Epidermal melanocyte (primary cell): ENCODE measurements at regions not wholly inside any gene's neighbourhood (a gene's known extent, or its start where the extent isn't known, plus 50 kb on each side); places are given as distances from the start of the nearest gene placed in this dataset.

Source experiments
- DNase-seq: peaks from one replicate; pipeline ENCODE4 v3.0.0; 2011; ENCODE audit warnings: low spot score; ENCODE audit not compliant: insufficient read length

DNA sequence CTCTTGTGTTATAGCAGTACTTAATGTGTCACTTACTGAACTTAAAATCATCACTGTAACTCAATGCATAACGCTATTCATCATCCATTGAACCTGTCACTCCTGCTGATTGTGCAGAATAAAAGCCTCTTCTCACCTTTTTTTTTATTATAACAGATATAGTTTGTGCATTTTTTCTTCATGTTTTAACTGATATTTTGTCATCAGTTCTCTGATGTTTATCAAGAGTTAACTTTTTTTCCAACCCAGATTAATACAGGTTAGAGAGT is 100.4 kb downstream of the SLIT2 start:
- no peak for DNase-seq

DNA sequence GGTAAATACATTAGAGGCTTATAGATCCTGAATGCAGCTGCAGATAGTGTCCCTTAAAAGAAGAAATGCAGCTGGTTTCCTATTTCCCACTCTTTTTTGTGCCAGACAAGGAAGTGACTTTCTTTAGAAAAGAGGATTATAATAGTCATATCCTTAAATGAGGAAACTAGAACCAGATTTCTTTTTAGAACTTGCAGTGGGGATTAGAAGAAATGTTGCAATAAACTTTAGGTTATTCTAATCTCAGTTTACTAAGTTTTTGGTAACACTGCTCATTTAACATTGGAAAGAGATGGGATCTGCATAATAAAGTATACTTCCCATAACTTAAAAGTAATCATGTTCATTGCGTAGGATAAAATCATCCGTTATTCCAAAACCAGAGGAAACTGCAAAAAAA is 101.9 kb downstream of the SLIT2 start:
- DNase-seq: no peak

DNA sequence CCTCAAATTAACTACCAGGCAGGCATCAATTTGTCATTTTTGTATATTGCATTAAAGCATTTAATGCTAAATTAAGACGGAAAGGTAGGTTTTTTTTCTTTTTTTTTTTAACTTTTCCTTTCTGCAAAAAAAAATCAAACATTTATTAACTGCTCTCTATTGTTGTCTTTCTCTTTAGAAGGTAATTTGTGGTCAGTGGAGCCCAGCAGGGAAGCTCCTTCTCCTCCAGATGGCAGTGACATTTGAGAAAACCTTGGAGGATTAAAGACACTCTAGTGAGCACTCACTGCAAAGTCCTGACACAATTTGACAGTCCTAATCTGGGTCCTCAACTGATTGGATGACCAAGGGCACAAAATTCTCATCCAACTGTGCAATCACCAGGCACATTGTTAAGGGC is 102.4 kb downstream of the SLIT2 start:
- DNase-seq: no peak

DNA sequence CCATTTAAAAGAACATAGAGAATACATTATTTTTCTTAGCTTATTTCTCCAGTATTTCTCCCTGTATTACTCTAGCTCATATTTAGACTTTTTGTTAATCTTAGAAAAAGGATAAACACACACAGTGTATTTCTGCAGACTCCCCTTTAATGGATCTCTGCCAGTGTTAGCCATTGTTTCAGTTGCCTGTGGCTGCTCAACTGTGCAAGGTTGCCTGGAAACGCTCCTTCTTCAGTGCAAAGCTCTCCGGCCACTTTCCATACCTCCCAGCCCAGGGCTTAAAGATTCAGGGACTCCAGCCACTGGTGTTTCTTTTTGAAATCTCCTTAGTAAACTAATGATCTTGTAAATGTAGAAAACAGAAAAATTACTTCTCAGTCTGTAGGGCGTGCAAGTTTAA is 104.9 kb downstream of the SLIT2 start:
- DNase-seq: no peak

DNA sequence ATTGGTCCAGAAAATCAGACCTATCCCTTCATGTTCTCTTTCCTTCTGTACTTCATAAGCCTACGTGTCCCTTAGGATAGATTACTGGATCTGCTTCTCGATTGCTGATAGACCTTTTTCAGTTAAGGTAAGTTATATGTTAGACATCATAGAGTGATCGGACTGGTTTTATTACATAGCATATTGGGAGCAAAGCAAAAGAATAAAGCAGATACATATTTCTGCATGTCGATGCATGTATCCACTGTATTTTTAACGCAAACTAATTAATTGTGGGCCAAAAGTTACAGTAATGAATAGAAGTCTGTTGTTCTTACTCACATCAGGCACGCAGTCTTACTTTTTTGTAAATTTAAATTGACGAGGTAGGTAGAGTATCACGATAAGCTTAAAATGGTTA is 106.4 kb downstream of the SLIT2 start:
- no peak for DNase-seq

DNA sequence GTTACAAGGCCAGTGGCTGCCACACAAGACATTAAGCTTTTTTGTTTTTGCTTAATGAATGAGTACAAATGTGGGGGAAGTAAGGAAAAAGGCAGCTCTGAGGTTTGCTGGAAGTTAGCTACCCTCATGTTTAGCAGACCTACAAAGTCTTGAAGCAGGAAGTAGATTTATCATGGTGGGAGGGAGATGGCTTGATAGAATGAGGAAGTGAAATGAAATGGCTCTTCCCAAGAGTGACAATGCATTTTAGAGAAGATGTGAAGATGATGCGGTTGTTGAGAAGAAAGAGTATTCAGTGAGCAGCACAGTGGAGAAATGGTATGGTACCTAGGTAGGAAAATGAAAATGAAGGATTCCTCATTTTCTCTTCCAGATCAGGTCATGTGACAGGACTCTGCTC is 108.0 kb downstream of the SLIT2 start:
- DNase-seq: no peak

DNA sequence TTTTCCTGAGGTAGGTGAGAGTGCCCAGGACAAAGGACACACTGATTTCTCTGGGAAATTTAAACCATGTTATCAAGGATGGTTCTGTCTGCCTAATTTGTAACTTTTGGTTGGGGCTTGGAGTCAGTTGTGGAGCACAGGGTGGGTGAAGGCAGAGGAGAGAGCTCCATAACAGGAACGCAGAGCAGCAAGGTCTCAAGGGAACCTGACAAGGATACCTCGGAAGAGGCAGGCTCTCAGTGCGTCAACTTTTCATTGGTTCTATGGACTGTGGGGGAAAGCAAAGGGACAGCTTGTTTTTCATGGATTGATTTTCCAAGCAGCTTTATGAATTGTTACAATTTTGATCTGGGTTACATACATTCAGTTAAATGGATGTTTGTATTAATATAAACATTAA is 110.4 kb downstream of the SLIT2 start:
- DNase-seq: no peak

DNA sequence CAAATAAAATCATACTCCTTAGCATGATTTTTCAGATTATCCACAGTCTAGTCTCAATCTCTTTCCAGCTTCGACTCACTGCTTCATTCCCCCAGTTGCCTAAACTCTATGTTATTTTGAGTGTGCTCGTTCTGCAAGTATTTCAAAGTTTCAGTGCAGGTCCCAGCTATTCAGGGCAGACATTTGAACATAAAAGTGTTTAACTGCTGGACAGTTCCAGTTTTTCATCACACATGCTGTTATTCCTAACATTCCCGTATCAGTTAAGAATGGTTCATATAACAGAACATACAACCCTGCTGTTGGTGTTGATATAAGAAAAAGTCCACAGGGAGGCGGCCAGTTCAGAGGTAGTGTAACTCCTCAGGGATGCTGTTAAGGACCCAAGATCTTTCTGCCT is 113.3 kb downstream of the SLIT2 start:
- DNase-seq: no peak

DNA sequence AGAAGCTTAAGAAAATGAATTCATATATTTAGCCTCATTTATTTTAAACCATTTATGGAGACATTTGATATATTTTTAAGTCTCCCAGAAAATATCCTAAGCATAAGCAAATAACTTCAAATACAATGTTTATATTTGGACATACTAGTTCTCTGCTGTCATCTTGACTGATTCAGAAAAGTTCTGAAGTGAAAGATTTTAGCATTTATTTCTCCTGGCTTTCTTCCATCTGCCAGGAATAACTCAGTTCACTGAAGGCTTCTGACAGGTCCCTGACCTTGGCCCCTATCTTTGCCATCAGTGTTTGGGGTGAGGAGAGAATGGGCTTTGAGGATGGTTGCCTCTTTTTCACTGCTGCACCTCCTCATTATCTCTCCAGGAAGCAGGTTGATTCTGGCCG is 115.7 kb downstream of the SLIT2 start:
- DNase-seq: no peak

DNA sequence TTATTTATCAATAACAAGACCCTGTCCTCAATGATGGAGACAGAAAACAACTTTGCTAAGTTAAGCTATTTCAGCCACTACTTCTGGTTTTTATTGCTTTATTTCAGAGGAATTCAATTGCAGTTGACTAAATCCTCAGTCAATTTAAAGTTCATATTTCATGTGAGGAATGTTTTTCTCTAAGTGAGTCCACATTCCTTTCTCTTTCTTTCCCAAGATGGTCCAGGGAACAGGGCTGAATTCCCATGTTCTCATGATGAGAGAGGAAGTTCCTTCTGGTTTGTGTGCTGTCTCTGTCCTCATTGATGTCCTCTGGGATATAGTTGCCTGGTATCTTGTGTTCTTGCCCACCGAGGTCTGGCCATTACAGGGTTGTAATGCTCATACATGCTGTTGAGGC is 117.2 kb downstream of the SLIT2 start:
- DNase-seq: no peak

DNA sequence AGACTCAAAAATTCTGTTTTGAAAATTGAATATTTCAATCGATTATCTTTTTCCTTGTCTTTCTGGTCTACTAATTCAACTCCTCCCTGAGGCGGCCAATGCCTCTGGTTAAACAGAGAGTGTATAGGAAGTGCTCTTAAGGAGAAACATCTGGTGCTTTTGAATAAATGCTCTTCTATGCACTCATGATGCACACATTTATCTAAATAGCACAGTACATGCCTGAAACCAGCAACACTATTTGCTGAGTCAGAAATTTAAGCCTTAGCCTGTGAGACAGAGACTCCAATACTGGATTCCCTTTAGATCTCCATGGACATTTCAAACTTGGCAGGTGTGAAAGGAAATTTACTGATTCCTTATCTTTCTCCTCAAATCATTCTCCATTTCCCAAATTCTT is 118.6 kb downstream of the SLIT2 start:
- no peak for DNase-seq

DNA sequence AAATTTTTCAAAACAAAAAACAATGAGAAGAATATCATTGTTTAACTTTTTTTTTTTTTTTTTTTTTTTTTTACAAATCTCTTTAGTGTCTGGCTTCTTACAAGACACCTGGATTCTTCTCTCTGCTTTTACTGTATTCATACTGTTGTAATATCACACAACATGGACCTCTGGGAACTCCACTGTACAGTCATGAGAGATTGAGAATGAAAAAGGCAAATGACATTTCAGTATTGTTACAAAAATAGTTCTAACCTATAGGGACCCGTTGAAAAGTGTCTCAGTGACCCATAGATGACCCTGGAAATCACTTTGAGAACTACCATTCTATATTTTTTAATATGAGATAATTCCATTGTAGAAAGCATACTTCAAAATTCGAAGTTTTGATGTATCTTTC is 124.4 kb downstream of the SLIT2 start:
- DNase-seq: no peak

DNA sequence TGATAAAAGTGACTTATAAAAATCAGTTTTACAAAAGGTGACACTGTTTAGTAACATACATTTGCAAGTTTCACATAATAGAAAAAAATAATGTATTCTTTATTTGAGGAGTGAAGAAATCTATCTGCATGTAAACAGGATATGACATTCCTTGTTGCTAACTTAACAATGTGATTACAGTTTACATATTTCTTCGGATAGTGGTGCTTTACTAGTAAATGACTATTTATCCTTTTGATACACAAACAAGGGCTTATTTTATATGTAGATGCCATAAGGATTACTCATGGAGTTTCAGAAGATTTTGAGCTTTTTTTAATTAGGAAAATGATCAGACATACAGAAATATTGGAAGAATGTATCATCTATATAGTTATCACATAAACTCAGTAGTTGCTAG is 126.5 kb downstream of the SLIT2 start:
- no peak for DNase-seq

DNA sequence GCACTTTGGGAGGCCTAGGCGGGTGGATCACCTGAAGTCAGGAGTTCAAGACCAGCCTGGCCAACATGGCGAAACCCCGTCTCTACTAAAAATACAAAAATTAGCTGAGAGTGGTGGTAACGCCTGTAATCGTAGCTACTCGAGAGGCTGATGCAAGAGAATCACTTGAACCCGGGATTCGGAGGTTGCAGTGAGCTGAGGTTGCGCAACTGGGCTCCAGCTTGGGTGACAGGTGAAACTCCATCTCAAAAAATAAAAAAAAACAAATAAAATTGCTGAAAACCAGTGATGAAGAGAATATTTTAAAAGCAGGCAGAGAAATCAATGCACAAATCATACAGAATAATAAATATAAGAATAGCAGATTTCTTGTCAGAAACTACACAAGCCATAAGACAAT is 129.3 kb downstream of the SLIT2 start:
- DNase-seq: no peak

DNA sequence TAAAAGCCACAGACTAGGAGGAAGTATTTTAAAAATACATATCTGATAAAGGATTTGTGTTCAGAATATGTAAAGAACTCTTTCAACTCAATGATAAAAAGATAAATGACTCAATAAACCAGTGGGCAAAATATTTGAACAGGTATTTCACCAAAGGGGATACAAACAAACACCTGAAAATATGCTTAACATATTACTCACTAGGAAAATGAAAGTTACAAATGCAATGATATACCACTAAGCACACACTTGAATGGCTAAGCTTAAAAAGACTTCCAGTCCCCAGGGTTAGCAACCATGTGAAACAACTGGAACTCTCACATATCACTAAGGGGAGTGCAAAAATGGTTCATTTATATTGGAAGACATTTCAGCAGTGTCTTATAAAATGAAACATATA is 131.6 kb downstream of the SLIT2 start:
- DNase-seq: no peak

DNA sequence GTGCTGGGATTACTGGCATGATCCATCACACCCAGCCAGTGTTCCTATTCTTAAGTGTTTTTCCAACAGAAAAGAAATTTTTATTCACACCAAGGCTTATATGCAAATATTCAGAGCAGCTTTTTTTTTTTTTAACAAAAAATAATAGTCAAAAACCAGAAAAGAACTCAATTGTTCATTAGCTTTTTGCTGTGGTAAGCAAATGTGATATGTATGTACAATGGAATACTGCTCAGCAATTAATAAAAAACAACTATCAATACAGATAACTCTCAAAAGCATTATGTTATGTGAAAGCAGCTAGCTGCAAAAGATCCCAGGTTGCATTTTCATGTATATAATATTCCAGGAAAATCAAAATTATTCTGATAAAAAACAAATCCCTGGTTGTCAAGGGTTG is 132.3 kb downstream of the SLIT2 start:
- DNase-seq: no peak

DNA sequence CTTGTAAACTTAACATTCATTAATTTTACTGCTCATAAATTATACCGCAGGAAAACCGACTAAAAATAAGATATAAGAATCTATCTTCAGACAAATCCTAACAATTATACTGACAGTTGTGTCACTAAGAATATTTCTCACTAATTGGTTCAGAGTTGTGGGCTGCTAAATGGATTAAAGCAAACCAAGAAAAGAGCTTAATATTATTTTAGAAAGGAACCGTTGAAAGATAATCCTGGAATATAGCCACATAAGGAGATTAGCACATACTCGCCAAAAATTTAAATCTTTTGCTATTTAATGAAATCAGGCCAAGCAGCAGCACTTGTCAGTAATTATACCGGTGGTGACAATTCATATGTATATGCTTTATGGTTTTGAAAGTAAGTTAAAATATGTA is 132.8 kb downstream of the SLIT2 start:
- no peak for DNase-seq

DNA sequence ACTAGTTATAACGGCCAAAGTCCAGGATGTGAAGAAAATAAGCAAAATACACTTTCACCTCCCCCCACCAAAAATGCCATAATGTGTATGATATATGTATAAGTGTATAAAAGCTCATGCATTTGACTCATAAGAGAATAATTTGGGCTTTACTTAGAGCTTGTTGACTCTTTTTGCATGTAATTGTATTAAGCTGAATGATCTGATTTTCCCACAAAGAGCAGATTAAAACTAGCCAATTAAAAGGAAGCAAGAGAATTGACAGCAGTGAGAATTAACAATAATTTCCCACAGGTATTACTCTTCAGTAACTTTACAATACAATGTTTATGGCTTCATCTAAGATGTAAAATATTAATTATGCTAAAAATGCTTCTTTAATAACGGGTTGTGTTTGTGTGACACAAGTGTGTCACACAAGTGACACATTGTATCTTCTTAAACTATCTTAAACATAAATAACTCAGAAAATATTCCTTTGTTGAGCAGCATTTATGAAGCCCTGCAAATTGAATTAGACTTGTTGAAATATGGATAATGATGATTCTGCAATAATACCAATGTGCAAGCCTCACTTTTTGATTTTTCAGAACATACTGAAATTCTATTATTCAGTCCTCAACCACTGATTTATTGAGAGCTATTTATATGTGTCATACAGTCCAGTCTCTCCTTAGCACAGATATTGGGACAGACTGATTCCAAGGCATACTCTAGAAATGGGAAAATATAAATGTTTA is 134.5 kb downstream of the SLIT2 start:
- no peak for DNase-seq

DNA sequence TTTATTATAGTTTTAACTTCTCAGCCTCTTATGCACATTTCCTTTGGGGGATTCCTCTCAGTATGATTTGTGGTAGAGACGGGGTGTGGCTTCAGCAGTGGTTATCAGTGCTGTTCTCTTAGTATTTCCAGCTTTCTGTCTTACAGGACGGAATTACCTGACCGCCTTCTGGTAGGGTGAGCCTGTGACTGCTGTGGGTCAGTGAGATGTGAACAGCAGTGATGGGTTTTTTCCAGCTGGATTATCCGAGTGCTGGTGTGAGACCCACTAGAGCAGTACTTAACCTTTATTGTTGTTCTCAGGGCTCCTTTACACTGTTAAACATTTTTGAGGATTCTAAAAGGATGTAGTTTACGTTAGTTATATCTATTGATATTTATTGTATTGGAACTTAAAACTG is 135.2 kb downstream of the SLIT2 start:
- no peak for DNase-seq

DNA sequence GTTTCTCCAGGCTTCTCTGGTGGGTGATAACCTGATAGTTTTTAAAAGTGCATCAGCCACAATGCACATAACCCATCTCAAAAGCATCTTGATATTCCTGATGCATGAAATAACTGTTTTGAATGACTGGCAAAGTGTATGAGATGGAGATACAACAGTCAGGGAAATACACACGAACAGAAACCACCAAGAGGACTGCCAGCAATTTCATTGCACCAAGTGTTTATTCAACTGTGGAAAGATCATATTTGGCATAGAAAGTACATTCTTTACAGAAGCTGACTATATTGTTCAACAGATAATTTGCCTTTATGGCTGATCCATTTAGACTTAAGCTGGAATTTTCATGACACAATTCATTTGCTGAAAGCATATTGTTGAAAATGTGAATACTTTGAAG is 139.5 kb downstream of the SLIT2 start:
- no peak for DNase-seq

DNA sequence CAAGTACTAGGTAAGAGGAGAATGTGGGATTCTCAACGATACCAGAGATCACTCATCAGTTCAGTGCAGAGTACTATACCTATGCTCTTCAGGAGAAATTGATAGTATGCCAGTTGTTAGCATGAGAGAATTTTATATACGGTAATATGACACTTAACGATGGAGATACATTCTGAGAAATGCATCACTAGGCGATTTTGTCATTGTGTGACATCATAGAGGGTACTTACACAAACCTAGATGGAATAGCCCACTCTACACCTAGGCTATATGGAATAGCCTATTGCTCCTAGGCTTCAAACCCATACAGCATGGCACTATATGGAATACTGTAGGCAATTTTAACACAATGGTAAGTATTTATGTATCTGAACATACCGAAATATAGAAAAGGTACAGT is 140.2 kb downstream of the SLIT2 start:
- no peak for DNase-seq

DNA sequence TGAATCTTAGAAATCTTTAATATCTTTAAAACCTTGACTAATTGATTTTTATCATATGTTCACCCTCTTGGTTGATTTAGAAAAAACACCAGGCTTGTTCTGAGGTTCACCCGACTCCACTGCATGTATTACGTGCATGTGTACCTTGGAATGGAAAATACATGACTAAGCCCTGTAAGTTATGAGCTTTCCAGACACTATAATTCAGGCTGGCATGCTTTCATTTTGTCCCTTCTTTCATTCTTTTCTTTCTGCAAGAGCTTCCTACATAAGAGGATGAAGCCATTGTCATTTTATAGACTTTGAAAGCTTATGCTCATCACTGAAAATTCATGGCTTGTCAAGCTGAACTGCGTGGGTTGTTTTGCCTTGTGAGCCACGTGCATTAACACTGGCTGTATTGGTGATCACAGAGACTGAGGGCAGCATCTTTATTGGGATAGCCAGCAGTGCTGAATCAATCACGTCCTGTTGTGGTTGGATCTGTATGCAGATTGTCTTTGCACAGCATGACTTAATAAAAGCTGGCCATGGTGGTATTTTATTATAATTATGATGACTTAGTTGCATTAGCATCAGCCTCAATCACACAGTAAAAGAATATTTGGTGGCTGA is 141.9 kb downstream of the SLIT2 start:
- DNase-seq: no peak

DNA sequence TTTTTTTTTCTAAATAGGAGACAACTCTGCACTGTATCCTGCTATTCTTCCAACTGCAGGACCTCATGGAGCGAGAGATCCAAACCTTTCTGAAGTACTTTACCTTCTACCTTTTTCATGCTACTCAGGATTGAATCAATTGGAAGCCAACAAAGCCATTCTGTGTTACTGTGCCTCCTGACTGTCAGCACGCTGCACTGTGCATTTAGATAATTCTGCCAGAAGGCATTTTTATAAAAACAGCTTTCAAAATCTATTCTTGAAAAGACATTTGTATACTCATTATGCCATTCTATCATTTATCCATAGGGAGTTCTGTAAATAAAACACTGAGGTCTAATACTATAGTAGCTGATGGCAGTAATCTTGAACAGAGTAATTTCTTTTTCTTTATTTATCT is 142.8 kb downstream of the SLIT2 start:
- DNase-seq: no peak
